K562 (cell line): ENCODE measurements at regions not wholly inside any gene's neighbourhood (a gene's known extent, or its start where the extent isn't known, plus 50 kb on each side); places are given as distances from the start of the nearest gene placed in this dataset.

ENCODE experiments used
- ATAC-seq: fragments of 200-7000 bp; cut with Tn5 transposase; 3 replicates; pipeline ENCODE4 v1.9.1; 2020; ENCODE audit warnings: moderate library complexity
- BruUV-seq: library from RNA; stranded (reverse); fragments of 400-500 nt; replicated peaks from 2 replicates; lab custom pipeline; 2021; lab: Mats Ljungman, UMichigan
- CTCF ChIA-PET: fragments of 300-600 bp; formaldehyde crosslinking; extraction: SDS; loops from one replicate; lab custom pipeline; 2021; ENCODE audit warnings: low intra/inter-chr PET ratio; lab: Yijun Ruan, JAX
- POLR2A ChIA-PET: fragments of 300-600, 350-650 bp; sonication (Branson Sonifier 250); formaldehyde crosslinking; extraction: SDS; loops from one replicate; lab custom pipeline; 2021; ENCODE audit warnings: antibody characterized with exemption, inconsistent platforms; lab: Yijun Ruan, JAX
- DNase-seq, 4 experiments: peaks; one replicate each; pipeline versions ENCODE4 v3.0.0 to v3.0.0-alpha.2; 2011 to 2018; ENCODE audit warnings: low spot score in 3 of 4, mixed read lengths in 3 of 4; ENCODE audit errors: extremely low read depth in 1 of 4
- FAIRE-seq: peaks from 2 replicates; lab custom pipeline; 2011; peaks lifted over from hg19 to GRCh38; lab: Jason Lieb, UNC
- H2AFZ ChIP-seq: 2 replicates; pipeline ENCODE4 v1.6.0; 2011; ENCODE audit warnings: low read depth, low read length, control low read depth, inconsistent platforms
- H3K27ac ChIP-seq: fragments of 200-600 bp; 3 replicates; pipeline ENCODE4 v1.8.0; 2011; ENCODE audit warnings: low read depth, mild to moderate bottlenecking, control low read depth, inconsistent platforms, low read length, moderate library complexity, mixed read lengths; ENCODE audit errors: extremely low read depth
- H3K27me3 ChIP-seq, 2 experiments: fragments of 300-600 bp in 1 of 2; 2 replicates in 1 of 2; 3 replicates in 1 of 2; pipeline versions ENCODE4 v1.6.0 to v1.8.0; 2011; ENCODE audit warnings: inconsistent platforms in 2 of 2, low read length in 2 of 2, mild to moderate bottlenecking in 1 of 2, mixed read lengths in 1 of 2, moderate library complexity in 1 of 2; ENCODE audit not compliant: control insufficient read depth in 2 of 2, insufficient read depth in 2 of 2
- H3K36me3 ChIP-seq: fragments of 300-600 bp; 3 replicates; pipeline ENCODE4 v1.8.0; 2011; ENCODE audit warnings: mild to moderate bottlenecking, low read length, inconsistent platforms; ENCODE audit not compliant: control insufficient read depth, insufficient read depth
- H3K4me1 ChIP-seq, 2 experiments: fragments of 200-600 bp in 1 of 2; replicated peaks in 1 of 2; 2 replicates in 1 of 2; 3 replicates in 1 of 2; pipeline versions ENCODE4 v1.5.1 to v1.8.0; 2011; ENCODE audit warnings: inconsistent platforms in 2 of 2, low read length in 2 of 2, mild to moderate bottlenecking in 1 of 2, mixed read lengths in 1 of 2, moderate library complexity in 1 of 2; ENCODE audit not compliant: control insufficient read depth in 2 of 2, insufficient read depth in 2 of 2
- H3K4me2 ChIP-seq: 2 replicates; pipeline ENCODE4 v1.6.1; 2011; ENCODE audit warnings: low read length, control low read depth, inconsistent platforms, mixed read lengths; ENCODE audit not compliant: insufficient read depth
- H3K4me3 ChIP-seq: fragments of 200-600 bp; sonication (generic), shearing (Covaris generic); 2 replicates; pipeline ENCODE4 v1.5.1; 2016; ENCODE audit warnings: control low read depth, inconsistent platforms
- H3K79me2 ChIP-seq: fragments of 200-600 bp; 3 replicates; pipeline ENCODE4 v1.8.0; 2011; ENCODE audit warnings: low read length, inconsistent platforms; ENCODE audit not compliant: control insufficient read depth, insufficient read depth
- H3K9ac ChIP-seq, 2 experiments: 2 replicates each; pipeline versions ENCODE4 v1.6.0 to v1.6.1; 2011; ENCODE audit warnings: low read depth in 2 of 2, low read length in 2 of 2, control low read depth in 1 of 2, inconsistent platforms in 1 of 2, mild to moderate bottlenecking in 1 of 2, mixed read lengths in 1 of 2; ENCODE audit not compliant: insufficient read depth in 1 of 2
- H3K9me1 ChIP-seq: one replicate; pipeline ENCODE4 v1.6.0; 2011; ENCODE audit warnings: inconsistent platforms, mild to moderate bottlenecking, low read length, moderate library complexity; ENCODE audit not compliant: control insufficient read depth, insufficient read depth
- H3K9me3 ChIP-seq: replicated peaks from 2 replicates; pipeline ENCODE4 v1.5.1; 2011; ENCODE audit warnings: low read depth, low read length, inconsistent platforms; ENCODE audit not compliant: control insufficient read depth, insufficient read depth
- H4K20me1 ChIP-seq: replicated peaks from 2 replicates; pipeline ENCODE4 v1.6.1; 2011; ENCODE audit warnings: low read length, inconsistent platforms, mixed read lengths; ENCODE audit not compliant: control insufficient read depth, insufficient read depth
- ESRRB ChIP-seq: fragments of 250-450 bp; sonication (Bioruptor Pico); IDR thresholded peaks from 2 replicates; pipeline ENCODE4 v1.5.0; 2020; ENCODE audit warnings: mild to moderate bottlenecking, moderate library complexity, borderline replicate concordance
- JUN ChIP-seq, 2 experiments: sonication (generic) in 1 of 2; formaldehyde crosslinking in 1 of 2; IDR thresholded peaks; 2 replicates each; pipeline versions ENCODE4 v1.6.1 to v1.8.0; 2012 to 2022; ENCODE audit warnings: borderline replicate concordance in 2 of 2, mild to moderate bottlenecking in 2 of 2, improper control_type of control experiment in 1 of 2, low read depth in 1 of 2, low read length in 1 of 2, missing genetic modification reagents in 1 of 2
- KLF16 ChIP-seq: IDR thresholded peaks from 2 replicates; pipeline ENCODE4 v1.6.1; 2016; ENCODE audit warnings: antibody characterized with exemption
- MEF2A ChIP-seq: IDR thresholded peaks from 2 replicates; pipeline ENCODE4 v1.6.1; 2011; ENCODE audit warnings: low read depth, mild to moderate bottlenecking, low read length, moderate library complexity; ENCODE audit not compliant: control insufficient read depth
- RCOR1 ChIP-seq, 2 experiments: IDR thresholded peaks; 2 replicates each; pipeline ENCODE4 v1.6.1; 2012; ENCODE audit warnings: low read depth in 2 of 2, low read length in 2 of 2, borderline replicate concordance in 1 of 2, improper control_type of control experiment in 1 of 2
- SP2 ChIP-seq: IDR thresholded peaks from 2 replicates; pipeline ENCODE4 v1.6.1; 2011; ENCODE audit warnings: mild to moderate bottlenecking, low read depth, low read length, moderate library complexity; ENCODE audit not compliant: poor library complexity, severe bottlenecking; ENCODE audit errors: extremely low read depth
- ZFX ChIP-seq: sonication (generic); formaldehyde crosslinking; IDR thresholded peaks from 2 replicates; pipeline ENCODE4 v1.8.0; 2022; ENCODE audit warnings: mild to moderate bottlenecking, missing genetic modification reagents, moderate library complexity
- ZNF12 ChIP-seq: sonication (generic); formaldehyde crosslinking; IDR thresholded peaks from 2 replicates; pipeline ENCODE4 v1.4.0; 2020; ENCODE audit warnings: mild to moderate bottlenecking, missing genetic modification reagents
- ZNF41 ChIP-seq: fragments of 250-450 bp; sonication (Bioruptor Pico); conservative IDR thresholded peaks from 2 replicates; pipeline ENCODE4 v1.4.0; 2020; ENCODE audit warnings: mild to moderate bottlenecking
- WGBS: fragments of 100-300 bp; shearing (Covaris generic); methylation state at CpG from one replicate; pipeline ENCODE4 v1.1.6; 2016; ENCODE audit warnings: low coverage, mixed read lengths; ENCODE audit not compliant: insufficient coverage; ENCODE audit errors: missing lambda C conversion rate; 5-methylcytosine and 5-hydroxymethylcytosine counted together
- in situ Hi-C: fragments of 300-500 bp; cut with MboI; formaldehyde crosslinking; loops from 4 replicates; pipeline ENCODE4 v1.15.0; 2018; ENCODE audit warnings: inconsistent platforms, mixed read lengths
- intact Hi-C: fragments of 100-400 bp; cut with micrococcal nuclease; formaldehyde crosslinking; loops from 2 replicates; pipeline ENCODE4 v1.14.2; 2022
- TF ChIP-seq, protein P1 (sequence below): sonication (generic); formaldehyde crosslinking; IDR thresholded peaks from 2 replicates; pipeline ENCODE4 v1.8.0; 2022; ENCODE audit warnings: missing genetic modification reagents, mild to moderate bottlenecking, borderline replicate concordance

DNA sequence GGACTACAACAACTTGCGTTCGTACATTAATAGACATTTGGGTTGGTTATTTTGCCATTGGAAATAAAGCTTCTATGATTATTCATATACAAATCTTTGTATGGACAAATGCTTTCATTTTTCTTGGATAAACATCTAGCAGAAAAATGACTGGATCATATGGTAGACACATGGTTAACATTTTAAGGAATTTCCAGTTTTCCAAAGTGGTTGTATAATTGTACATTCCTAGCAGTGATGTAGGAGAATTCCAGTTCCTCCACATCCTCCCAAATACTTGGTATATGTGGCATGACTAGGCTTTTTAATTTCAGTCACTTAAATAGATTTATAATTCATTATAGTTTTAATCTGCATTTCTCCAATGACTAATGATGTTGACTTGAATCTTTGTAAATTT is 246.2 kb upstream of the NCAM1 start:
- DNase-seq = no peak
- no peaks in the 10 kb centered on the region for H4K20me1 ChIP-seq
- BruUV-seq = no TSS peak
- no peaks in the 10 kb centered on the region for H3K4me1 ChIP-seq
- POLR2A ChIA-PET = no interaction called here
- H3K9ac ChIP-seq = no peak overlapping the region
- intact Hi-C loops (no loop called here), in situ Hi-C loops (no loop called here)
- no peaks in the 10 kb centered on the region for H3K9me3 ChIP-seq
- no peaks in the 10 kb centered on the region for H3K27me3 ChIP-seq
- no peaks in the 10 kb centered on the region for H3K79me2 ChIP-seq
- CTCF ChIA-PET = no interaction called here
- H3K4me3 ChIP-seq = no peak overlapping the region
- no peak for TF ChIP-seq ZNF41 (CRISPR knock-in tag)
- TF ChIP-seq SP2 = no peak
- no peak for TF ChIP-seq MEF2A
- no peak for TF ChIP-seq ESRRB (CRISPR knock-in tag)
- no peak for TF ChIP-seq KLF16
- TF ChIP-seq ZNF12 (CRISPR knock-in tag) = no peak
- no peak for TF ChIP-seq JUN (IDR thresholded peaks at IDR 0.05; ENCODE audit: borderline replicate concordance, low read depth, low read length)
- no peak for TF ChIP-seq JUN (CRISPR knock-in tag; IDR thresholded peaks at IDR 0.05; ENCODE audit: borderline replicate concordance)
- no peak for TF ChIP-seq ZFX
- TF ChIP-seq, protein P1, sequence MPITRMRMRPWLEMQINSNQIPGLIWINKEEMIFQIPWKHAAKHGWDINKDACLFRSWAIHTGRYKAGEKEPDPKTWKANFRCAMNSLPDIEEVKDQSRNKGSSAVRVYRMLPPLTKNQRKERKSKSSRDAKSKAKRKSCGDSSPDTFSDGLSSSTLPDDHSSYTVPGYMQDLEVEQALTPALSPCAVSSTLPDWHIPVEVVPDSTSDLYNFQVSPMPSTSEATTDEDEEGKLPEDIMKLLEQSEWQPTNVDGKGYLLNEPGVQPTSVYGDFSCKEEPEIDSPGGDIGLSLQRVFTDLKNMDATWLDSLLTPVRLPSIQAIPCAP (CRISPR knock-in tag) = no peak
- no peak for TF ChIP-seq RCOR1 (IDR thresholded peaks at IDR 0.05; ENCODE audit: borderline replicate concordance in 1 of 2, low read depth in 2 of 2, low read length in 2 of 2)
- FAIRE-seq = no peak
- H2AFZ ChIP-seq = no peak overlapping the region
- no peak for ATAC-seq
- no peaks in the 10 kb centered on the region for H3K36me3 ChIP-seq
- H3K9me1 ChIP-seq = no peaks in the 10 kb centered on the region
- no peak overlapping the region for H3K4me2 ChIP-seq
- no peak overlapping the region for H3K27ac ChIP-seq
- 0% methylated on average over 2 of the region's 2 CpGs for WGBS
